22Rv1 (cell line): ENCODE measurements at regions not wholly inside any gene's neighbourhood (a gene's known extent, or its start where the extent isn't known, plus 50 kb on each side); places are given as distances from the start of the nearest gene placed in this dataset.

ENCODE experiments used
- ZFX ChIP-seq: fragments of 450-650 bp; IDR thresholded peaks from 2 replicates; pipeline ENCODE4 v1.6.1; 2017; ENCODE audit warnings: antibody characterized with exemption, borderline replicate concordance
- TF ChIP-seq, protein P1 (sequence below): fragments of 450-650 bp; IDR thresholded peaks from 2 replicates; pipeline ENCODE4 v1.5.1; 2017; ENCODE audit warnings: mild to moderate bottlenecking

DNA sequence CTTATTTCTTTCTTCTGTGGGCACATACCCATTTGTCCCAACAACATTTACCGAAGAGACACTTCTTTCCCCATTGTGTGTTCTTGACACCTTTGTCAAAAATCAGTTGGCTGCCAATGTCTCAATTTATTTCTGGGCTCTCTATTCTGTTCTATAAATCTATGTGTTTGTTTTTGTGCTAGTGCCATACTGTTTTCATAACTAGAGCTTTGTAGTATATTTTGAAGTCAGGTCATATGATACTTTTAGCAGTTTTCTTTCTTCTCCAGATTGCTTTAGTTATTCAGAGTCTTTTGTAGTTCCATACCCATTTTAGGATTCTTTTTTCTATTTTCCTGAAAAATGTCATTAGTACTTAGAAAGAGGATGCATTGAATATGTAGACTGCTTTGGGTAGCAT, 1276.3 kb downstream of the SLITRK1 start:
- TF ChIP-seq, protein P1, sequence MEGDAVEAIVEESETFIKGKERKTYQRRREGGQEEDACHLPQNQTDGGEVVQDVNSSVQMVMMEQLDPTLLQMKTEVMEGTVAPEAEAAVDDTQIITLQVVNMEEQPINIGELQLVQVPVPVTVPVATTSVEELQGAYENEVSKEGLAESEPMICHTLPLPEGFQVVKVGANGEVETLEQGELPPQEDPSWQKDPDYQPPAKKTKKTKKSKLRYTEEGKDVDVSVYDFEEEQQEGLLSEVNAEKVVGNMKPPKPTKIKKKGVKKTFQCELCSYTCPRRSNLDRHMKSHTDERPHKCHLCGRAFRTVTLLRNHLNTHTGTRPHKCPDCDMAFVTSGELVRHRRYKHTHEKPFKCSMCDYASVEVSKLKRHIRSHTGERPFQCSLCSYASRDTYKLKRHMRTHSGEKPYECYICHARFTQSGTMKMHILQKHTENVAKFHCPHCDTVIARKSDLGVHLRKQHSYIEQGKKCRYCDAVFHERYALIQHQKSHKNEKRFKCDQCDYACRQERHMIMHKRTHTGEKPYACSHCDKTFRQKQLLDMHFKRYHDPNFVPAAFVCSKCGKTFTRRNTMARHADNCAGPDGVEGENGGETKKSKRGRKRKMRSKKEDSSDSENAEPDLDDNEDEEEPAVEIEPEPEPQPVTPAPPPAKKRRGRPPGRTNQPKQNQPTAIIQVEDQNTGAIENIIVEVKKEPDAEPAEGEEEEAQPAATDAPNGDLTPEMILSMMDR = no peak
- TF ChIP-seq ZFX = no peak
